Hematopoietic multipotent progenitor cell treated with erythropoietin and hydrocortisone succinate and interleukin-3 and kit ligand, for 15 days (in vitro differentiated cells): ENCODE measurements at regions not wholly inside any gene's neighbourhood (a gene's known extent, or its start where the extent isn't known, plus 50 kb on each side); places are given as distances from the start of the nearest gene placed in this dataset.
"Not testable (repeated sequence)": the region's sequence is repeated elsewhere in the genome, so short reads cannot be mapped to it uniquely, and the experiment has no call there.

ENCODE experiments used
- DNase-seq: peaks from one replicate; pipeline ENCODE4 v3.0.0-alpha.2; 2015; ENCODE audit warnings: low spot score

DNA sequence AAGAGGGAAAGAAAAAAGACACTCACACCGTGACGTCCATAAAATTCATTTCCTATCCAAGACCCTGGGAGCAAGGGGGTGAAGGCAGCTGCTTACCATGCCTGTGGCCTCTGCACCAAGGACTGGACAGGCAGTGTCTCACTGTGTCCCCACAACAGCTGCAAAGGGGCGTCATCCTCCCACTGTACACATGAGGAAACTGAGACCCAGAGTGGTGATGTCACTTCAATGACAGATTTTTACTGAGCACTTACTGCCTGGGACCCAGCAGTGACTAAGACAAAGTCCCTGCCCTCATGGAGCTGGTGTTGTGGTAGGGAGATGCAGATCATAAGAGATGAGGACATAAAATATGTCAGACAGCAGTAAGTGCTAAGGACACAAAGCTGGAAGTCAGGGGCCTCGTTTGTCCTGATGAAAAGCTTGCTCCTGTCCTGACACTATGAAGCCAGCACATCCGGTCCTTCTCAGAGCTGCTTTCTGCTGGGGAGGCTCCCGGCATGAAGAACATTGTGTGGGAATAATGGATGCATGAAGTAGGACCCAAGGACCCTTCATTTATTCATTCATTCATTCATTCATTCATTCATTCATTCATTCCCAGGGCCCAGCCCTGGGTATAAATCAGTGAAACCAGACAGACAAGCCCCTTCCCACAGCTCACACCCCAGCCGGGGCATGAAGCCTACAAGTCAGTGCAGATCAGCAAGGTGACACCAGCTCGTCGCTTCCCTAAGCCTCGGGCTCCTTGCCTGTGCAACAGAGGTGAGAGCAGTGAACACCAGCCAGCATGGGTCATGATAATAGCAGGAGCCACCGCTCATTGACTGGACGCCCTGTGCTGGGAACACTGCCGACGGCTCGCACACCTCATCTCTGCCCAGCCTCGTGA is 473.7 kb downstream of the MATN1 start:
- no peak for DNase-seq

DNA sequence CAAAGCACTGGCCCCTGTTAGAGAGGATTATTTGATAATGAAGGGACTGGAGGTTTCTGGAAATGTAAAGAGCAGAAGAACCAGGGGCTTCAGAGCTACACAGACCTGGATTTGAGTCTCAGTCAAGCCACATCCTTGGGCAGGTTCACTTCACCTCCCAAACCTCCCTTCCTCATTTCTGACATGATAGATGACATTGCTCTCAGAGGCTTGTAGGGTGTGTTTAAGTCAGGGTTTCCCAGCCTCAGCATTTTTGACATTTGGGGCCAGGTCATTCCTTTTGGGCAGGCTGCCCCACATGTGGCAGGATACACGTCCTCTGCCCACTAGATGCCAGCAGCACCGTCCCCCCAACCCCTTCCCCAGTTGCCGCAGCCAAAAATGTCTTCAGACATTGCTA is 474.6 kb downstream of the MATN1 start:
- DNase-seq, result no peak

DNA sequence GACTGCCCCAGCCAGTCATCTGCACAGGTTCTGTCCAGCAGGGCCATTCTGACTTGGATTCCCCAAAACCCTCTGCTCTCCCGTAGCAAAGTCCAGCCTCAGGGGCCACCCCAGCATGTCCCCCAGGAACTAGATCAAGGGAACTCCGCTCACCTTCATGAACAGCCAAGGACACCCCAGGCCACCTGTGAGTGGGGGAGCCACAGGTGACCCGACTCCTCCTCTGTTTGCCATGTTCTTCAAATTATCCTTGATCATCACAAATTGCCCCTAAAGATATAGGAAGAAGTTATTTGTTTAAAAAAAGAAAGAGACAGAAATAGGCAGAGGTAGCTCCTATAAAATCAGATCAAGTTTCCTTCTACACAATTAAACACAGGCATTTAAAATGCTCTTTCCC is 475.0 kb downstream of the MATN1 start:
- no peak for DNase-seq

DNA sequence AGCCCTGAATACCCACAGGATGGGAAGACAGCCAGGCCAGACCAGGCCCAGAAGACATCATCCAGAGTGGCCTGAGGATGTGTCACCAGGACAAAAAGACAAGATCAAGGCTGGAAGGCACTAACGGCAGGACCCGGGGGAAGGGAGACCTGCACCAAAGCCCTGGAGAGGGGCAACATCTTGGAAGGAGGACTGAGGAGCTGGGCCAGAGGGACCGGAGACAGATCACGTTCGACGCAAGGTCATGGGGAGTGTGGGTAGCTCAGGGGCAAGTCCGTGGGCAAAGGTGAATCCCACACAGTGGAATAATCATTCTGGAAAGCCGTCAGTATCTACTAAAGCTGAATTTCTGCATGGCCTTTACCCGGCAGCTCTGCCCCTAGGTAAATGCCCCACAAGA is 478.6 kb downstream of the MATN1 start:
- no peak for DNase-seq

DNA sequence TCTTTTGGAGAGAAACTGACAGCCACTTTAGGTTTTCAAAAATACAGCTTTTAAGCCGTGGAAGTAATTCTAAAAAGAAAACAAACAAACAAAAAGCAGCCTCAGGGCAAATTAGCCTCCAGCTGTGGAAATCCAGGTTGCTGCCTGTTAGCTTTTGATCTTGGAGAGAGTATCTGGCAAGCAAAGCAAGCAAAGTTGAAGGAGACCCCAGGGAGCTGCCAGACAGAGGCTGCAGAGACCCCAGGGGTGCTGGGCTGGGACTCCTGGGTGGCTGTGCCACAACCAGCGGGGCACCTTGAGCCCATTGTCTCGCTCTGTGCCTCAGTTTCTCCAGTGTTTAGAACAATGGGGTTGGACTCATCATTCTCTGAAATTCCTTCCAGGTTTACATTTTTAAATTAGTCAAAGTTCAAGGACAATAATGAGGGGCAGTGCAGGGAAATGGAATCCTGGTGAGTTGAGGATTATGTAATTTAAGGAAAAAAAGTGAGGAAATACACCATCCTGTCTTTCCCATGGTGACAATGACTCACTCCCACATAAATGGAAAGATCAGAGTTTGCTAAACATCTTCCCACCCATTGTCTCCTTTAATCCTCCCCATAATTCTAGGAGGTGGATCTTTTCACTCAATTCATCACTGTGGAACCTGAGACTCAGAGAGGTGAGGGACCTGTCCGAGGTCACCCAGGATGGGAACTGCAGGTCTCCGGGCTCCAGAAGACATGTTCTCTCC is 480.5 kb downstream of the MATN1 start:
- DNase-seq, result no peak

DNA sequence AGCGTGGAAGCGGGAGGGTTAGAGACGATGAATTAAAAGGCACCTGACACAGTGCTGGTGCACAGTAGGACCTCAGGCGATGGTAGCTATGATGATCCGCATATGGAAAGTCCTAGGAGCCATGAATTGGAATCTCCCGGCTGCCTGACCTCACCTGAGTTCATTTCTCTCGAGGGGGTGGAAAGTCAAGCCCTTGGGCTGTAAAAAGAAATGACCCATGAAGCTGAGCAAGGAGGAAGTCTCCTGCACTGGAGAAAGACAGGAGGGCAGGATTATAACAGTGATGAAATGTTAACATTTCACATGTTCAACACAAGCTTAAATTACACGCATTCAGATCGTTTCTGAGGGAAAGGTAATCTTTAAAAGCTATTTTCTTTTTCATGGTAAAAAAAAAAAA is 481.2 kb downstream of the MATN1 start:
- no peak for DNase-seq

DNA sequence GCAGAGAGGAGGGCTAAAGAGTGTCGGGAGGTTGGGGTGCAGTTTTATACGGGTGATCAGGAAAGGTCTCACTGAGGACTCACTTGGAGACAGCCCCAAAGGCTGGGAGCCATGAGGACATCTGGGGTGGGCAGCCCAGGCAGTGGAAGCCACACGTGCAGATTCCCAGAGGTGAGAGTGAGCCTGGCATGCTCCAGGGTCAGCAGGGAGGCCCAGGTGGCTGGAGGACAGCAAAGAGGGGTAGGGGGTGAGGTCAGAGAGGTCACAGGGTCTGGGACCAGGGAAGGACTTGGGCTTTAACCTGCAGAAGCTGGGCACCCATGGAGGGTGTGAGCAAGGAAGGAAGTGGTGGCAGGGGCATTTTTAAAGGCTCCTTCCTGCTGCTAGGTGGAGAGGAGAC is 481.7 kb downstream of the MATN1 start:
- no peak for DNase-seq

DNA sequence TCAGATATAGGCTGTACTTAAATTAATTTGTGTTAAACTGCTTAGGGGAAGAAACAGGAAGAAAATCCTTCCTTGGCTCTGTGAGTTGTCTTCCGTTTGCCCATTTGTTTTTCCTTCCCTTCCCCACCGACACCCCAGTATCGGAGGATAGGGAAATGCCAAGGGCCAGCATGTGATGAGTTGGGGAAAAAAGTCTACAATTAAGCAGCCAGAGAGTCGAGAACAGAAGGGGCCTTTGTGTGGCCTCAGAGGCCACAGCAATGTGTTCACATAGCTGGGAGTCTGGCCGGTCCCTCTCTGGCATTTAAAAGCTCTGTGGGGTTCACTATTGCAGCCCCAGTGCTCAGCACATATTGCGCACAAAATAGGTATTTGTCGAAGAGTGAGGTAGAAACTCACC is 489.3 kb downstream of the MATN1 start:
- no peak for DNase-seq

DNA sequence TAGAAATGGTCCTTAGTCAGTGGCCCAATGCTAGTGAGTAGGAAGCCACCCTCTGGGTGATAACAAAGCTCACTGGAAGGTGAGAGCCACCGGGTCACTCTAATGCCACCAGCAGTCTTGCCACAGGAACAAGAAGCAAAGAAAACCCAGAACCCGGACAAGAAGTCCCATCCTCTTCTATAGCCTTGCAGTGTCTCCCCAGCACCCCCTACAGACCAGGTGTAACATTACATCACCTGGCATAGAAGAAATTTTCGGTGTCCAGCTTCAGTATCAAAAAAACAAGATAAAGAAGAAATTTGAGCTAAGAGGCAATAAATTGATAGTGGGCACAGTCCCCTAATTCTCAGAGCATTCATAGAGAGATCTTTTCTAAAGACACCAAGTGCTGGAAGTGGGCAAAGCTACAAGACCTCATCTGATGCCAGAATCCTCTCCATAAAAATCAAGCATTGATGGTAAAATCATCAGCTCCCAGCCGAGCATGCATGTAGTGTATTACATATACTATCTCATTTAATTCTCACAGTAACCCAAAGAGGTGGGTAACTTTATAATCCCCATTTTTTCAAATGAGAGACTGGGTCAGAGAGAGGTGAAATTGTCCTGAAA is 491.0 kb downstream of the MATN1 start:
- peak; percentile 38 for DNase-seq

DNA sequence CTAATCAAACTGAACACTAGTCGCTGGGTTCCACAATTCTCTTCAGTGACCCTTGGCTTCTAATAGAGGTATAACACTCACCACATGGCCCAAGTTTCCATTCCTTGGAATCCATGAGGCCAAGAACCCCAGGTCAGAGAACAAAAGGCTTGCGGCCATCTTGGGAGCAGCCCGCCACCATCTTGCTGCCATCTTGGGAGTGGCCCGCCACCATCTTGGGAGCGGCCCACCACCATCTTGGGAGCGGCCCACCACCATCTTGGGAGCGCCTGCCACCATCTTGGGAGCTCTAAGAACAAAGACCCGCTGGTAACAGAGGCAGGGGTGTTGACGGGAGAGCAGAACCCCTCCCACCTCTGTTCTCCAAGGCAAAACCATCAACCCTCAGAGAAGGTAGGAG is 493.4 kb downstream of the MATN1 start:
- DNase-seq, result no peak

DNA sequence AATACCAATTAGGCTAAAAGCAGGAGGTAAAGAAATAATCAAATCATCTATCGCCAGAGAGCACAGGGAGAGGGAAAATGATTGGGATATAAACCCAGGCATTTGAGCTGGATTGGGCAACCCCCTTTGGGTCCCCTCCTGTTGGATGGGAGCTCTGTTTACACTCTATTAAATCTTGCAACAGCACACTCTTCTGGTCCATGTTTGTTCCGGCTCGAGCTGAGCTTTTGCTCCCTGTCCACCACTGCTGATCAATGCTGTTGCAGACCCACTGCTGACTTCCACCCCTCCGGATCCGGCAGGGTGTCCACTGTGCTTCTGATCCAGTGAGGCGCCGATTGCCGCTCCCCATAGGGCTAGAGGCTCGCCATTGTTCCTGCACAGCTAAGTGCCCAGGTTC is 493.8 kb downstream of the MATN1 start:
- no peak for DNase-seq

DNA sequence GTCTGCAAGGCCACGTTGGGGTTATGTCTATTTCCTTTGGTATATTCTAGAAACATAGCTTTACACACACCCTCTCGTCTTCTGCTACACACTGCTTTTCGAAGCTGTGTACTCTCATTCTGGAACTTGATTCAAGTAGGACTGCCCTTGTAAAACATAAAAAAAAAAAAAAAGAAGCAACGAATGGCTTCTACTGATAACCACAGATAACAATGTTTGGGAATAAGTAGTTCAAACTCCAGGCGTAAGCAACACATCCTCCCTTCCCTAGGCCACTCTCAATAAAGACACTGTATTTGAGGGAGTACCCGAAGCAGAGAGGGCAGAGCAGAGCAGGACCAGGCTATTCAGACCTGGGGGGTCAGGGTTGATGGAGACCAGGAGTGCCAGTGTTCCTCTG is 496.7 kb downstream of the MATN1 start:
- DNase-seq, result no peak

DNA sequence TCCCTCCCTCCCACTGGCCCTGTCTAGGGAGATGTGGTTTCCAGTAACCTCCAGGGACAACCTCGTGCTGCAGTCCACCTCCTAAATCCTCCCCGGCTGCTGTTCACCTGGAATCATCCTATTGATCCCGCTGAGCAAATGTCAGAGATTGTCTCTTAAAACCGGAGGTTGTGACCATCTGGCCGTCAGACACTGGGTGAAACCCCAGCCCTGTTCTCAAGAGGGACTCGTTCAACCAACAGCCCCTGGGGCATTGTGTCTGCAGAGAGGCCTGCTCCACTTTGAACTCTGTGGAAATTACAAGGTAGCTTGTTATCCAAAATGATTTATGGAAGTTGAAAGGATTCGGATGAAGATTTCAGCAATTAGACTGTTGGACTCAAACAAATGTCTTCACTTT is 498.0 kb downstream of the MATN1 start:
- no peak for DNase-seq

DNA sequence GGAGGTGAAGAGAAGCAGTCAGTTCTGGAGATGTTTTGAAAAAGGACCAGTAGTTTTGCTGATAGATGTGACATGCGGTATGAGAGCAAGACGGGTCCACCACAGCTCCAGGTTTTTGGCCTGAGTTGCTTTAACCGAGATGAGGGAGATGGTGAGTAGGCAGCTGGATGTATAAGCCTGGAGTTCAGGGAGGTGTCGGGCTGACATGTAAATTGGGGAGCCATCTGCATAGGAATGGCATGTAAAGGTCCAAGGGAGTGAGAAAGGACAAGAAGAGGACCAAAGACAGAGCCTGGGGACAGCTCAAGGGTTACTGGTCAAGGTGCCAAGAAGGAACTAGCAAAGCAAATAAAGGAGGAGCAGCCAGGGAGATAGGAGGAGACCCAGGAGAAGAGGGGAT is 503.7 kb downstream of the MATN1 start:
- DNase-seq, result no peak

DNA sequence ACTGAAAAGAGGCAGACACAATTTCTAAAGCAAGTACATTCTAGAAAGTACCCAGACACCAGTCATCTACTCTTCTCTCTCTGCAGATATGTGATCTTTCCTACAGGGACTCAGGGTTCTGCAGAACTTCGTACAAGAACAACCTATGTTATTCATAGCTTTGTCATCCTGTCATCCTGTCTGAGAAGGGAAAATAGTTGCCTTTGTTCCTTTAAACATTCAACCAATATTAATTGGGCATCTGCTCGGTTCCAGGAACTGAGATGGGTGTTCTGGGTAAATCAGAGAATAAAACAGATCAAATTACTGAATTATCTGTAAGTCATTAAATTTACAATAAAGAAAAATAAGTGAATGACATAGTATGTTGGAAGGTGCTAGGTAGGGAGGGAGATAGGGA is 504.9 kb downstream of the MATN1 start:
- DNase-seq, result no peak

DNA sequence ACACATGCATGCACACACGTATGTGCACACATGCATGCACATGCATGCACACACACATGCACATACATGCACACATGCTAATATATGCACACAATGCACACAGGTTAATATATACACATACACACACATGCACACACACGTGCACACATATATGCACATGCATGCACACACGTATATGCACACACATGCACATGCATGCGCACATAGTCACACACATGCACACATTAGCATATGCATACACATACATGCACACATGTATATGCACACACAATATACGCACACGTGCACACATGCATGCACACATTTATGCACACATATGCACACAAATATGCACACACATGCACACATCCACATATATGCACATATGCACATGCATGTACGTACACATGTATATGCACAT is 506.8 kb downstream of the MATN1 start:
- no peak for DNase-seq

DNA sequence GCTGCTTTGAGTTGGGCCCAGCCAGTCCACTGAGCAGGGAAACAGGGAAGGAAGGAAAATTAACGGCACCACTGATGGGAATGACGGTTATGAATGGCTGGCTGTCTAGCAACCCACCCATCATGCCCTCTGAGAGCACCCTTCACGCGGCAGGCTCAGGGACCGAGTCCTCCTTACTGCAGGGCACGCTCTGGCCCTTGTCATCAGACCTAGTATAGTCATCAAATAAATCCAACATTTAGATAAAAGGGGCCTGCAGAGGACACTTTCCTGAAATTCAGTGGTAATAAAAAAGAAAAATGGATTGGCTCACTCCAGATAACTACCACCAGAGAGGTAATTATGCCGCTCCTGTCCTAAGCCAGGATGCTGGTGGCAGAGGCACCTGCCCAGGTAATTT is 509.4 kb downstream of the MATN1 start:
- DNase-seq, result no peak

DNA sequence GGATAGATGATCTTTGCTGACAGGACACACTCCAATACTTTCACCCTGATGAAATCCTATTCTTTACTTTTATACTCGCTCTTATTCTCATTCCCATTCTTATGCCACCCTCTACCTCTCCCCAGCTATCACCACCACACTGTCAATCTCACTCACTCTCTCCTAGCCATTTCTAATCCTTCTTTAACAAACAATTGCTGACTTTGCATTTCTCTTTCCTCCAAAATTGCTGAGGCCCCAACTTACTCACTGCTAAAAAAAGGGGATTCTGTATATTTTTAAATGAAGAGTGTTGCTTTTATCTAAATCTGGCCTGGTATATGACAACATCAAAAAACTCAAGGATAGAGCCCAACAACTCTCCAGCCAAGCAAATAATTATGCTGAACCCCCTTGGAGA is 515.4 kb downstream of the MATN1 start:
- DNase-seq, result not testable (repeated sequence)

DNA sequence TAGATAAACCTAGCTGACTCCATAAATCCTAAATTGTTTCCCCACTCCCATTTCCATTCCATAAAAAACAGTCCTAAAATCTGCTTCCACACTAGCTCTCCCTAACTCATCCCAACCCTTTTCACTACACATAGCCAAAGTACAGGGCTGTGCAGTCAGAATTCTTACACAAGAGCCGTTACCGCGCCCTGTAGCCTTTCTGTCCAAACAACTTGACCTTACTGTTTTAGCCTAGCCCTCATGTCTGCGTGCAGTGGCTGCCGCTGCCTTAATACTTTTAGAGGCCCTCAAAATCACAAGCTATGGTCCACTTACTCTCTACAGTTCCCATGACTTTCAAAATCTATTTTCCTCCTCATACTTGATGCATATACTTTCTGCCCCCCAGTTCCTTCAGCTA is 516.8 kb downstream of the MATN1 start:
- DNase-seq, result not testable (repeated sequence)

DNA sequence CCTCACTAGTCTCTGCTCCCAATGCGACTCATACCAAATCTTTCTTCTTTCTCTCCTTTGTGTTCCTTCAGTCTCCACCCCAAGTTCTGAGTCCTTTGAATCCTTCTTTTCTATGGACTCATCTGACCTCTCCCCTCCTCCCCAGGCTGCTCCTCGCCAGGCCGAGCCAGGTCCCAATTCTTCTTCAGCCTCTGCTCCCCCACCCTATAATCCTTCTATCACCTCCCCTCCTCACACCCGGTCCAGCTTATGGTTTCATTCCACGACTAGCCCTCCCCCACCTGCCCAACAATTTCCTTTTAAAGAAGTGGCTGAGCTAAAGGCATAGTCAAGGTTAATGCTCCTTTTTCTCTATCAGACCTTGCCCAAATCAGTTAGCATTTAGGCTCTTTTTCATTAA is 518.5 kb downstream of the MATN1 start:
- DNase-seq, result not testable (repeated sequence)

DNA sequence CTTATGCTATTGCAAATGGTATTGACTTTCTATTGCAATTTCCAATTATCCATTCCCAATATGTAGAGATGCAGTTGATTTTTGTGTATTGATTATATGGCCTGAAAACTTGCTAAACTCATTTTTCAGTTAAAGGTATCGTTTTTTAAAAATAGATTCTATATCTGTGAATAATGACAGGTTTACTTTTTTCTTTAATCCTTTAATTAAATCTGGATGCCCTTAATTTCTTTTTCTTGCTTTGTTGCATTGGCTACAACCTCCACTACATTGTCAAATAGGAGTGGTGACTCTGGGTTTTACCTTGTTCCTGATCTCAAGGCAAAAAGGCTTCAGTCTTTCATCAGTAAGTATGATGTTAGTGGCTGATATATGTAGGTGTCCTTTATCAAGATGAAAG is 522.4 kb downstream of the MATN1 start:
- DNase-seq, result no peak

DNA sequence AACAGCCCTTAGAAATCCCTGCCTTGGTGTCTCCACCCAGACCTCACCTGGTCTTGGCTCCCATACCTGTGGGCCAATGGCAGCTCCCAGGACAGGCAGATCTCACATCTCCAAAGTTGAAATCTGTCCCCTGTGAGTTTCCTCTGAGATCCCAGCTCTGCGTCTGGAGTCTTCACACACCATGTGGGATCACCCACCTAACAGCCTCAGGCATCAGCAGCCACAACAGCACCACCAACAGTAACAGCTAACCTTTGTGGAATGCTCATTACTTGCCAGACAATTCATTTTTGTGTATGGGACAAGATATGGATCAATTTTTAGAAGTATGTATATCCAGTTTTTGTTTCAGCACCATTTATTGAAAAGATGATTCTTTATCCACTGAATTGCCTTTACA is 523.2 kb downstream of the MATN1 start:
- DNase-seq, result no peak

DNA sequence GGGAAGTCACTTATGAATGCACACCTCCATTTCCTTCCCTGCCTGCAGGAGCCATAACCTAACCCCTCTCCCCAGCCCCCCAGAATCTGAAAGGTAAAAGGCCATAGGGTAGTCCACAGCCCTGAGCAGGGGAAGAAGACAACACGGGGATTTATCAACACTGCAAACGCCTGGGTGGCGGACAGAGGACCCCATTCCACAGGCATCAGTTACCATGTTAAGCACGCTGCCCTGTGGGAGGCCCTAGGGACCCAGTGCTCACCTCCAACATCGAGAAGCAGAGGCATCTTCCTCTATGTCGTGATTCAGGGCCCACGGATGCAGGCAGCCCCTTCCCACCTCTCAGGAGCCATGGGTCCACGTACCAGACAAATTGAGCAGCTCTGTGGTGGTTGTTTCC is 523.8 kb downstream of the MATN1 start:
- no peak for DNase-seq
